Breast epithelium (tissue), 4 donors: ENCODE measurements at regions not wholly inside any gene's neighbourhood (a gene's known extent, or its start where the extent isn't known, plus 50 kb on each side); places are given as distances from the start of the nearest gene placed in this dataset.

ENCODE experiments used
- DNase-seq, 2 donors: peaks; one replicate each; pipeline ENCODE4 v3.0.0-alpha.2; 2019; ENCODE audit warnings: low spot score in 2 of 2
- H3K27ac ChIP-seq, 2 donors: fragments of 200-600 bp; sonication (generic) in 1 of 2; one replicate each; pipeline ENCODE4 v1.5.1; 2016 to 2019; ENCODE audit warnings: mild to moderate bottlenecking in 1 of 2
- H3K27me3 ChIP-seq, 2 donors: fragments of 200-600 bp; sonication (generic) in 1 of 2; one replicate each; pipeline versions ENCODE4 v1.5.1 to v1.6.0; 2017 to 2019; ENCODE audit warnings: control low read depth in 1 of 2, mild to moderate bottlenecking in 1 of 2
- H3K36me3 ChIP-seq: fragments of 200-600 bp; one replicate; pipeline ENCODE4 v1.5.1; 2019
- H3K4me1 ChIP-seq, 2 donors: fragments of 200-600 bp; sonication (generic); one replicate each; pipeline ENCODE4 v1.5.1; 2016 to 2019; ENCODE audit warnings: control low read depth in 1 of 2
- H3K4me3 ChIP-seq, 3 donors: fragments of 200-600 bp; sonication (generic); 1 replicate in 2 of 3; 2 replicates in 1 of 3; pipeline ENCODE4 v1.5.1; 2016 to 2019; ENCODE audit warnings: mild to moderate bottlenecking in 3 of 3, moderate library complexity in 2 of 3
- H3K9me3 ChIP-seq, 2 donors: fragments of 200-600 bp; sonication (generic) in 1 of 2; one replicate each; pipeline ENCODE4 v1.5.1; 2016 to 2019; ENCODE audit warnings: control low read depth in 1 of 2
- CTCF ChIP-seq, 3 donors: fragments of 450-650 bp; IDR thresholded peaks; one replicate each; pipeline ENCODE4 v1.5.1; 2016 to 2017; ENCODE audit warnings: antibody characterized with exemption in 3 of 3, mild to moderate bottlenecking in 3 of 3, moderate library complexity in 3 of 3
- POLR2A ChIP-seq: fragments of 450-650 bp; IDR thresholded peaks from one replicate; pipeline ENCODE4 v1.6.1; 2016; ENCODE audit warnings: antibody characterized with exemption, mild to moderate bottlenecking, moderate library complexity
- POLR2AphosphoS5 ChIP-seq, 3 donors: sonication (generic); formaldehyde crosslinking; IDR thresholded peaks; one replicate each; pipeline ENCODE4 v1.6.1; 2017; ENCODE audit warnings: antibody characterized with exemption in 3 of 3
- intact Hi-C: fragments of 100-400 bp; cut with DNase I; formaldehyde crosslinking; loops from one replicate; pipeline ENCODE4 v1.15.1; 2023; ENCODE audit warnings: low total_unique reads

GRCh38 chr11:8765294-8765693 lies 82.7 kb downstream of the RPL27A start:
- intact Hi-C loops = no loop called here
- peak overlapping the region; percentile 45 to 83 for H3K27ac ChIP-seq
- no peaks in the 10 kb centered on the region for H3K27me3 ChIP-seq
- no peak overlapping the region for H3K4me3 ChIP-seq
- DNase-seq = no peak
- H3K36me3 ChIP-seq = no peaks in the 10 kb centered on the region
- peaks cover 3 to 4% of the 10 kb centered on the region in 2 donors for H3K4me1 ChIP-seq
- TF ChIP-seq CTCF (IDR thresholded peaks at IDR 0.05) (no peak), POLR2A (no peak), POLR2AphosphoS5 (IDR thresholded peaks at IDR 0.05) (no peak)
- H3K9me3 ChIP-seq = no peaks in the 10 kb centered on the region

GRCh38 chr11:8766043-8766987 lies 83.7 kb downstream of the RPL27A start:
- no peaks in the 10 kb centered on the region for H3K36me3 ChIP-seq
- H3K9me3 ChIP-seq = no peaks in the 10 kb centered on the region
- no peak for DNase-seq
- H3K27me3 ChIP-seq = no peaks in the 10 kb centered on the region
- no peaks in the 10 kb centered on the region for H3K4me1 ChIP-seq
- H3K27ac ChIP-seq = peak overlapping the region; percentile 83 to 88
- no peak overlapping the region for H3K4me3 ChIP-seq
- no peak for TF ChIP-seq POLR2A
- TF ChIP-seq CTCF (IDR thresholded peaks at IDR 0.05) = no peak
- TF ChIP-seq POLR2AphosphoS5 (IDR thresholded peaks at IDR 0.05) = no peak
- intact Hi-C loops = no loop called here

GRCh38 chr11:8766988-8767374 lies 84.4 kb downstream of the RPL27A start:
- Histone ChIP-seq H3K27me3 (no peaks in the 10 kb centered on the region), H3K9me3 (no peaks in the 10 kb centered on the region), H3K4me3 (no peak overlapping the region), H3K27ac (peak overlapping the region; percentile 83 to 88), H3K36me3 (no peaks in the 10 kb centered on the region), H3K4me1 (no peaks in the 10 kb centered on the region)
- DNase-seq = peak in 1 of 2 donors; percentile 62
- intact Hi-C loops = no loop called here
- TF ChIP-seq POLR2A = no peak
- TF ChIP-seq POLR2AphosphoS5 (IDR thresholded peaks at IDR 0.05) = no peak
- TF ChIP-seq CTCF (IDR thresholded peaks at IDR 0.05) = no peak

- H3K9me3 ChIP-seq = no peaks in the 10 kb centered on the region
- no peak overlapping the region for H3K4me3 ChIP-seq
- DNase-seq = no peak
- H3K4me1 ChIP-seq = no peaks in the 10 kb centered on the region
- no peaks in the 10 kb centered on the region for H3K27me3 ChIP-seq
- no peak for TF ChIP-seq POLR2A
- TF ChIP-seq POLR2AphosphoS5 (IDR thresholded peaks at IDR 0.05) = no peak
- TF ChIP-seq CTCF (IDR thresholded peaks at IDR 0.05) = no peak
- H3K36me3 ChIP-seq = no peaks in the 10 kb centered on the region
- peak overlapping the region; percentile 83 to 88 for H3K27ac ChIP-seq
- intact Hi-C loops = no loop called here
Observed at GRCh38 chr11:8767466-8768142, 85.0 kb downstream of the RPL27A start.
